HCT116 (cell line): ENCODE measurements at regions not wholly inside any gene's neighbourhood (a gene's known extent, or its start where the extent isn't known, plus 50 kb on each side); places are given as distances from the start of the nearest gene placed in this dataset.

Experiments
- EZH2 ChIP-seq: fragments of 200-600 bp; sonication (generic); IDR thresholded peaks from 2 replicates; pipeline ENCODE4 v1.6.1; 2017; ENCODE audit warnings: antibody characterized with exemption, mixed run types
- EZH2phosphoT487 ChIP-seq: fragments of 200-600 bp; IDR thresholded peaks from 2 replicates; pipeline ENCODE4 v1.6.1; 2018; ENCODE audit warnings: antibody characterized with exemption, borderline replicate concordance
- FOSL1 ChIP-seq: IDR thresholded peaks from 2 replicates; pipeline ENCODE4 v1.6.1; 2012; ENCODE audit warnings: low read depth
- POLR2A ChIP-seq: IDR thresholded peaks from 2 replicates; pipeline ENCODE4 v1.7.0; 2011; ENCODE audit warnings: borderline replicate concordance; ENCODE audit not compliant: insufficient read depth, insufficient read length; ENCODE audit errors: extremely low read depth
- REST ChIP-seq: IDR thresholded peaks from 2 replicates; pipeline ENCODE4 v1.6.1; 2012; ENCODE audit warnings: low read depth
- SIN3A ChIP-seq: IDR thresholded peaks from 2 replicates; pipeline ENCODE4 v1.6.1; 2012; ENCODE audit warnings: low read depth
- SP1 ChIP-seq: IDR thresholded peaks from 2 replicates; pipeline ENCODE4 v1.6.1; 2012; ENCODE audit warnings: low read depth
- SRF ChIP-seq: IDR thresholded peaks from 2 replicates; pipeline ENCODE4 v1.6.1; 2012; ENCODE audit warnings: low read depth
- TCF7L2 ChIP-seq: IDR thresholded peaks from 2 replicates; pipeline ENCODE4 v1.7.0; 2011; ENCODE audit warnings: borderline replicate concordance, inconsistent platforms; ENCODE audit not compliant: insufficient read depth, insufficient read length; ENCODE audit errors: extremely low read depth
- YY1 ChIP-seq: IDR thresholded peaks from 2 replicates; pipeline ENCODE4 v1.6.1; 2011; ENCODE audit warnings: low read length, low read depth, moderate library complexity, mild to moderate bottlenecking; ENCODE audit not compliant: insufficient replicate concordance; ENCODE audit errors: extremely low read depth
- ZFX ChIP-seq: fragments of 450-650 bp; IDR thresholded peaks from 2 replicates; pipeline ENCODE4 v1.6.1; 2017
- ZNF274 ChIP-seq: fragments of 200-500 bp; sonication (Bioruptor generic); IDR thresholded peaks from 2 replicates; pipeline ENCODE4 v1.6.1; 2014; ENCODE audit warnings: mild to moderate bottlenecking, low read depth, low read length, inconsistent platforms
- TF ChIP-seq, protein P1 (sequence below), 3 experiments: fragments of 200-600 bp in 1 of 3; sonication (generic) in 1 of 3; IDR thresholded peaks in 2 of 3; conservative IDR thresholded peaks in 1 of 3; 2 replicates each; pipeline ENCODE4 v1.5.1; 2012 to 2017; ENCODE audit warnings: low read depth in 2 of 3, low read length in 2 of 3, antibody characterized with exemption in 1 of 3, borderline replicate concordance in 1 of 3, control low read depth in 1 of 3, mild to moderate bottlenecking in 1 of 3, mixed read lengths in 1 of 3, mixed run types in 1 of 3, moderate library complexity in 1 of 3; ENCODE audit not compliant: insufficient read depth in 1 of 3

DNA sequence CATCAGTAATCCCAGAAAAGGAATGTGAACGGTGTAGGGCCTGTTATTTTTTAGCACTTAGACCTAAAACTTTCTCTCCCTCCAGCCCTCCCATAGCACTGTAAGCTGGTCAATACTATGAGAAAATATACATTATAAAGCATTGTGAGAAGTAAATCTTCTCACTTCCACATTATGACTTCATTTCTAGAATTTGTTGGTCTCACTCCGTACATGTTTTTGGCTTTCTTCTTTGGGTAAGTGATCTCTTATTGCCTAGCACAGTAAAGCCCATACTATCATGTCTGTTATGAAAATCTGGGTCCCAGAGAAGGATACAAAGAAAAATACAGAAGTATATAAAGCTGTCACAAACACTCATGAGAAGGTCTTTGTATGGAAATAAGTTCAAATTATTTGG, 1851.1 kb upstream of the IGFBP7 start:
- TF ChIP-seq, protein P1, sequence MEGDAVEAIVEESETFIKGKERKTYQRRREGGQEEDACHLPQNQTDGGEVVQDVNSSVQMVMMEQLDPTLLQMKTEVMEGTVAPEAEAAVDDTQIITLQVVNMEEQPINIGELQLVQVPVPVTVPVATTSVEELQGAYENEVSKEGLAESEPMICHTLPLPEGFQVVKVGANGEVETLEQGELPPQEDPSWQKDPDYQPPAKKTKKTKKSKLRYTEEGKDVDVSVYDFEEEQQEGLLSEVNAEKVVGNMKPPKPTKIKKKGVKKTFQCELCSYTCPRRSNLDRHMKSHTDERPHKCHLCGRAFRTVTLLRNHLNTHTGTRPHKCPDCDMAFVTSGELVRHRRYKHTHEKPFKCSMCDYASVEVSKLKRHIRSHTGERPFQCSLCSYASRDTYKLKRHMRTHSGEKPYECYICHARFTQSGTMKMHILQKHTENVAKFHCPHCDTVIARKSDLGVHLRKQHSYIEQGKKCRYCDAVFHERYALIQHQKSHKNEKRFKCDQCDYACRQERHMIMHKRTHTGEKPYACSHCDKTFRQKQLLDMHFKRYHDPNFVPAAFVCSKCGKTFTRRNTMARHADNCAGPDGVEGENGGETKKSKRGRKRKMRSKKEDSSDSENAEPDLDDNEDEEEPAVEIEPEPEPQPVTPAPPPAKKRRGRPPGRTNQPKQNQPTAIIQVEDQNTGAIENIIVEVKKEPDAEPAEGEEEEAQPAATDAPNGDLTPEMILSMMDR (IDR thresholded peaks at IDR 0.05 in 2 of 3, conservative IDR thresholded peaks at IDR 0.05 in 1 of 3; ENCODE audit: borderline replicate concordance in 1 of 3, insufficient read depth in 1 of 3, low read depth in 2 of 3, low read length in 2 of 3): no peak
- TF ChIP-seq SP1 (no peak), POLR2A (no peak), EZH2phosphoT487 (no peak), EZH2 (no peak), ZFX (no peak), SIN3A (no peak), ZNF274 (no peak), FOSL1 (no peak), YY1 (no peak), TCF7L2 (no peak), REST (no peak), SRF (no peak)
